ENCODE measurements at regions not wholly inside any gene's neighbourhood (a gene's known extent, or its start where the extent isn't known, plus 50 kb on each side); places are given as distances from the start of the nearest gene placed in this dataset.

GRCh38 chr2:10236571-10237391, 65.9 kb upstream of the HPCAL1 start (continued):
- TF ChIP-seq ZBTB40 (IDR thresholded peaks at IDR 0.05) (no peak), ZBTB40 (CRISPR knock-in tag; IDR thresholded peaks at IDR 0.05) (no peak), NFRKB (IDR thresholded peaks at IDR 0.05; ENCODE audit: low read depth) (no peak), RB1 (IDR thresholded peaks at IDR 0.05; ENCODE audit: low read depth) (no peak)

Data from K562 (cell line).